NCI-H1930 (cell line): ENCODE measurements at regions not wholly inside any gene's neighbourhood (a gene's known extent, or its start where the extent isn't known, plus 50 kb on each side); places are given as distances from the start of the nearest gene placed in this dataset.
"Not testable (repeated sequence)": the region's sequence is repeated elsewhere in the genome, so short reads cannot be mapped to it uniquely, and the experiment has no call there.

ENCODE experiments used
- DNase-seq, 2 experiments: peaks; one replicate each; lab custom pipeline; 2025; lab: John Stamatoyannopoulos, UW

- no peak for DNase-seq
These were observed 149.1 kb upstream of the ADO start for GRCh38 chr10:62655337-62655994.

GRCh38 chr10:62657244-62657835, 147.2 kb upstream of the ADO start:
- no peak for DNase-seq

- DNase-seq, result no peak
These were observed 146.0 kb upstream of the ADO start for GRCh38 chr10:62658516-62658915.

GRCh38 chr10:62661143-62661542, 143.4 kb upstream of the ADO start:
- DNase-seq, result no peak

GRCh38 chr10:62662486-62662885, 142.0 kb upstream of the ADO start:
- DNase-seq, result no peak

GRCh38 chr10:62665771-62666170, 138.7 kb upstream of the ADO start:
- DNase-seq, result no peak

GRCh38 chr10:62666275-62666674, 138.2 kb upstream of the ADO start:
- no peak for DNase-seq

- no peak for DNase-seq
These were observed 135.2 kb upstream of the ADO start for GRCh38 chr10:62669341-62669740.

- DNase-seq, result no peak
These were observed 133.4 kb upstream of the ADO start for GRCh38 chr10:62671104-62671503.

GRCh38 chr10:62681211-62681940, 123.1 kb upstream of the ADO start:
- DNase-seq, result no peak

- no peak for DNase-seq
These were observed 119.6 kb upstream of the ADO start for GRCh38 chr10:62684911-62685310.

- no peak for DNase-seq
These were observed 117.2 kb upstream of the ADO start for GRCh38 chr10:62687230-62687748.

- DNase-seq, result no peak
These were observed 115.4 kb upstream of the ADO start for GRCh38 chr10:62688971-62689700.

- no peak for DNase-seq
These were observed 114.8 kb upstream of the ADO start for GRCh38 chr10:62689712-62690111.

- DNase-seq, result no peak
These were observed 113.8 kb upstream of the ADO start for GRCh38 chr10:62690703-62691102.

GRCh38 chr10:62691336-62691735, 113.2 kb upstream of the ADO start:
- DNase-seq, result no peak

GRCh38 chr10:62692085-62692484, 112.4 kb upstream of the ADO start:
- no peak for DNase-seq

GRCh38 chr10:62693306-62693705, 111.2 kb upstream of the ADO start:
- DNase-seq, result no peak

- no peak for DNase-seq
These were observed 109.9 kb upstream of the ADO start for GRCh38 chr10:62694537-62695126.

GRCh38 chr10:62696798-62697197, 107.7 kb upstream of the ADO start:
- DNase-seq, result no peak

GRCh38 chr10:62699148-62699547, 105.4 kb upstream of the ADO start:
- no peak for DNase-seq

GRCh38 chr10:62704121-62704520, 100.4 kb upstream of the ADO start:
- DNase-seq, result not testable (repeated sequence)
